Endothelial cell of umbilical vein (primary cell): ENCODE measurements at regions not wholly inside any gene's neighbourhood (a gene's known extent, or its start where the extent isn't known, plus 50 kb on each side); places are given as distances from the start of the nearest gene placed in this dataset.

Source experiments
- BruUV-seq: library from RNA; stranded (reverse); fragments of 400-500 nt; replicated peaks from 2 replicates; lab custom pipeline; 2021; lab: Mats Ljungman, UMichigan
- CTCF ChIA-PET: fragments of 300-600, 350-600 bp; sonication (Branson Sonifier 250); formaldehyde crosslinking; loops from one replicate; lab custom pipeline; 2021; ENCODE audit warnings: antibody characterized with exemption, inconsistent platforms; lab: Charles Lee
- POLR2A ChIA-PET: fragments of 300-600, 350-600 bp; sonication (Branson Sonifier 250); formaldehyde crosslinking; loops from one replicate; lab custom pipeline; 2021; ENCODE audit warnings: antibody characterized with exemption, inconsistent platforms; lab: Charles Lee
- DNase-seq: peaks from one replicate; pipeline ENCODE4 v3.0.0-alpha.2; 2011; ENCODE audit warnings: low read depth, low spot score
- FAIRE-seq: peaks from 2 replicates; lab custom pipeline; 2011; peaks lifted over from hg19 to GRCh38; lab: Jason Lieb, UNC
- H2AFZ ChIP-seq: 2 replicates; pipeline ENCODE4 v1.6.0; 2012; ENCODE audit warnings: low read depth, low read length, control low read depth, inconsistent platforms
- H3K27ac ChIP-seq: 2 replicates; pipeline ENCODE4 v1.5.1; 2011; ENCODE audit warnings: low read depth, mild to moderate bottlenecking, control low read depth, low read length, moderate library complexity; ENCODE audit not compliant: insufficient read depth
- H3K27me3 ChIP-seq, 2 experiments: 2 replicates each; pipeline versions ENCODE4 v1.6.0 to v1.6.1; 2011; ENCODE audit warnings: low read length in 2 of 2, mixed read lengths in 1 of 2; ENCODE audit not compliant: control insufficient read depth in 2 of 2, insufficient read depth in 2 of 2
- H3K36me3 ChIP-seq, 2 experiments: 2 replicates in 1 of 2; 3 replicates in 1 of 2; pipeline ENCODE4 v1.5.1; 2011; ENCODE audit warnings: low read length in 2 of 2, mild to moderate bottlenecking in 1 of 2, moderate library complexity in 1 of 2; ENCODE audit not compliant: control insufficient read depth in 2 of 2, insufficient read depth in 2 of 2; ENCODE audit errors: extremely low read depth in 1 of 2
- H3K4me1 ChIP-seq: 3 replicates; pipeline ENCODE4 v1.5.1; 2011; ENCODE audit warnings: mild to moderate bottlenecking, low read length; ENCODE audit not compliant: control insufficient read depth, insufficient read depth; ENCODE audit errors: extremely low read depth
- H3K4me2 ChIP-seq: 2 replicates; pipeline ENCODE4 v1.6.1; 2011; ENCODE audit warnings: low read length, control low read depth, mixed read lengths; ENCODE audit not compliant: insufficient read depth
- H3K4me3 ChIP-seq, 3 experiments: fragments of 200-600 bp in 1 of 3; sonication (generic), shearing (Covaris generic) in 1 of 3; replicated peaks in 1 of 3; 2 replicates each; pipeline ENCODE4 v1.5.1; 2011 to 2016; ENCODE audit warnings: control low read depth in 3 of 3, low read length in 3 of 3, mild to moderate bottlenecking in 2 of 3, inconsistent platforms in 1 of 3, low read depth in 1 of 3, moderate library complexity in 1 of 3; ENCODE audit not compliant: insufficient read depth in 1 of 3
- H3K79me2 ChIP-seq: 2 replicates; pipeline ENCODE4 v1.6.0; 2012; ENCODE audit warnings: low read length, inconsistent platforms; ENCODE audit not compliant: control insufficient read depth, insufficient read depth
- H3K9ac ChIP-seq: replicated peaks from 2 replicates; pipeline ENCODE3; 2011; ENCODE audit warnings: low read length, control low read depth; ENCODE audit not compliant: insufficient read depth; ENCODE audit errors: extremely low read depth
- H3K9me1 ChIP-seq: replicated peaks from 3 replicates; pipeline ENCODE4 v1.6.0; 2011; ENCODE audit warnings: mild to moderate bottlenecking, low read length; ENCODE audit not compliant: control insufficient read depth, insufficient read depth; ENCODE audit errors: extremely low read depth
- H3K9me3 ChIP-seq: replicated peaks from 2 replicates; pipeline ENCODE4 v1.5.1; 2012; ENCODE audit warnings: low read length, inconsistent platforms; ENCODE audit not compliant: control insufficient read depth, insufficient read depth
- H4K20me1 ChIP-seq: replicated peaks from 2 replicates; pipeline ENCODE3; 2011; ENCODE audit warnings: mild to moderate bottlenecking, low read length; ENCODE audit not compliant: control insufficient read depth, insufficient read depth; ENCODE audit errors: extremely low read depth
- EZH2 ChIP-seq: IDR thresholded peaks from 2 replicates; pipeline ENCODE4 v1.6.1; 2012; ENCODE audit warnings: borderline replicate concordance, low read depth, mild to moderate bottlenecking, moderate library complexity, low read length, inconsistent platforms; ENCODE audit not compliant: severe bottlenecking
- FOS ChIP-seq: IDR thresholded peaks from 2 replicates; pipeline ENCODE4 v1.6.1; 2011; ENCODE audit warnings: mild to moderate bottlenecking, low read length, moderate library complexity, borderline replicate concordance; ENCODE audit not compliant: insufficient read depth
- GATA2 ChIP-seq: IDR thresholded peaks from 2 replicates; pipeline ENCODE4 v1.7.0; 2011; ENCODE audit warnings: low read depth, mild to moderate bottlenecking, moderate library complexity, mixed read lengths, low read length; ENCODE audit not compliant: insufficient read length, insufficient read depth
- JUN ChIP-seq: IDR thresholded peaks from 2 replicates; pipeline ENCODE4 v1.6.1; 2011; ENCODE audit warnings: borderline replicate concordance, low read depth; ENCODE audit not compliant: insufficient read length, insufficient read depth
- MYC ChIP-seq: IDR thresholded peaks from one replicate; pipeline ENCODE4 v1.6.1; 2011; ENCODE audit warnings: mild to moderate bottlenecking, low read depth, low read length
- POLR2A ChIP-seq: IDR thresholded peaks from 2 replicates; pipeline ENCODE4 v1.6.1; 2012; ENCODE audit warnings: low read depth, mild to moderate bottlenecking, control low read depth, low read length
- POLR2AphosphoS5 ChIP-seq: IDR thresholded peaks from 2 replicates; pipeline ENCODE4 v1.6.1; 2012; ENCODE audit warnings: low read depth, mild to moderate bottlenecking, control low read depth, low read length, moderate library complexity; ENCODE audit not compliant: insufficient read depth
- dilution Hi-C: fragments of 300-500 bp; cut with MboI; formaldehyde crosslinking; loops from one replicate; pipeline ENCODE4 v1.15.0; 2019; ENCODE audit warnings: low sequenced_read_pairs; ENCODE audit not compliant: extremely low pct_ligation_motif_present
- intact Hi-C: fragments of 100-400 bp; cut with micrococcal nuclease; formaldehyde crosslinking; loops from one replicate; pipeline ENCODE4 v1.10.0; 2022
- TF ChIP-seq, protein P1 (sequence below), 2 donors: IDR thresholded peaks; 1 replicate in 1 of 2; 2 replicates in 1 of 2; pipeline ENCODE4 v1.5.1; 2011; ENCODE audit warnings: low read length in 2 of 2, mild to moderate bottlenecking in 2 of 2, moderate library complexity in 2 of 2, control low read depth in 1 of 2, inconsistent platforms in 1 of 2, low read depth in 1 of 2; ENCODE audit not compliant: insufficient read depth in 1 of 2; ENCODE audit errors: extremely low read depth in 1 of 2
- TF ChIP-seq, protein P2 (sequence below): IDR thresholded peaks from 2 replicates; pipeline ENCODE4 v1.6.1; 2011; ENCODE audit not compliant: insufficient read depth, insufficient read length

DNA sequence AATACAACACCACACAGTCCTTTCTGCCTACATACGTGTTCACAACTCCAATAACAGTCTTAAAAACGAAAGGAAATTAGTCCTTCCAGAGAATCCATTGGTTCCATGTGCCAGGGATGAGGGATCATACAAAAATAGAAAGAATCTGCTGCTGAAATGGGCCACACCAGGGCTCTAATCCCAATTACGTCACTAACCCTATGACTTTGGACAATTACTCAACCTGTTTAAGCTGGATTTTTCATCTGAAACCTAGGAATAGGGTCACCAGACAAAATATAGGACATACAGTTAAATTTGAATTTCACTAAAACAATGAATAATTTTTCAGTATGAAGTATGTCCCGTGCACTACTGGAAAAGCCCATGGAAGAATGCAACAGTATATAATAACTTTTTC lies 264.7 kb downstream of the YTHDC2 start:
- FAIRE-seq = no peak
- Histone ChIP-seq H3K9me3 (no peaks in the 10 kb centered on the region), H3K36me3 (no peaks in the 10 kb centered on the region), H3K4me2 (no peak overlapping the region), H3K4me3 (no peak overlapping the region), H3K79me2 (no peaks in the 10 kb centered on the region), H3K27me3 (no peaks in the 10 kb centered on the region), H3K9ac (no peak overlapping the region), H4K20me1 (no peaks in the 10 kb centered on the region), H2AFZ (no peak overlapping the region), H3K4me1 (no peaks in the 10 kb centered on the region), H3K9me1 (no peaks in the 10 kb centered on the region), H3K27ac (no peak overlapping the region)
- dilution Hi-C loops (no loop called here), intact Hi-C loops (no loop called here)
- DNase-seq = no peak
- ChIA-PET POLR2A (no interaction called here), CTCF (no interaction called here)
- BruUV-seq = no TSS peak
- TF ChIP-seq, protein P1, sequence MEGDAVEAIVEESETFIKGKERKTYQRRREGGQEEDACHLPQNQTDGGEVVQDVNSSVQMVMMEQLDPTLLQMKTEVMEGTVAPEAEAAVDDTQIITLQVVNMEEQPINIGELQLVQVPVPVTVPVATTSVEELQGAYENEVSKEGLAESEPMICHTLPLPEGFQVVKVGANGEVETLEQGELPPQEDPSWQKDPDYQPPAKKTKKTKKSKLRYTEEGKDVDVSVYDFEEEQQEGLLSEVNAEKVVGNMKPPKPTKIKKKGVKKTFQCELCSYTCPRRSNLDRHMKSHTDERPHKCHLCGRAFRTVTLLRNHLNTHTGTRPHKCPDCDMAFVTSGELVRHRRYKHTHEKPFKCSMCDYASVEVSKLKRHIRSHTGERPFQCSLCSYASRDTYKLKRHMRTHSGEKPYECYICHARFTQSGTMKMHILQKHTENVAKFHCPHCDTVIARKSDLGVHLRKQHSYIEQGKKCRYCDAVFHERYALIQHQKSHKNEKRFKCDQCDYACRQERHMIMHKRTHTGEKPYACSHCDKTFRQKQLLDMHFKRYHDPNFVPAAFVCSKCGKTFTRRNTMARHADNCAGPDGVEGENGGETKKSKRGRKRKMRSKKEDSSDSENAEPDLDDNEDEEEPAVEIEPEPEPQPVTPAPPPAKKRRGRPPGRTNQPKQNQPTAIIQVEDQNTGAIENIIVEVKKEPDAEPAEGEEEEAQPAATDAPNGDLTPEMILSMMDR (IDR thresholded peaks at IDR 0.05; ENCODE audit: extremely low read depth in 1 of 2, insufficient read depth in 1 of 2, low read depth in 1 of 2, low read length in 2 of 2) = no peak
- no peak for TF ChIP-seq EZH2
- TF ChIP-seq POLR2A = no peak
- no peak for TF ChIP-seq MYC

DNA sequence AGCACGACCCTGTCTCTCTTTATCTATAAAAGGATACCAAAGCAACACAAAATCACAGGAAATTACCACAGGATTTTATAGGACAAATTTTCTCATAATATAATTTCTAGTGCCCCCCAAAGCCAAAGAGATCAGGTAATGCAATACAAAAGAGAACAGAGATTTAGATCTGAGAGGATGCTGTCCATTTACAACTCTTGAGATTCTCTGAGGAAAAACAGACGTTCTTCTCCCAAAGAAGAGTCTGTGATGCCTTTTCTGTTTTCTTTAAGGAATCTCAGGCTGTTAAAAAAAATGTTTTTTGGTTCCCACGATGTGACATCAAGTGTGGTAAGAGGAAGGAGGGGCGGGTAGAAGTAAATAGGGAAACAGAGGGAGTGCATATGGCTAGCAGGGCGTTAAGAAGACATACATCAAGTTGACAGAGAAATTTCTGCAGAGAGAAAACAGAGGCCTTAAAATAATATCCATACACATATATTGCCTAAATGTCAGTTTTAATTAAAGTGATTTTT lies 274.7 kb downstream of the YTHDC2 start:
- no peak overlapping the region for H3K9ac ChIP-seq
- no peaks in the 10 kb centered on the region for H4K20me1 ChIP-seq
- no TSS peak for BruUV-seq
- no peaks in the 10 kb centered on the region for H3K4me1 ChIP-seq
- dilution Hi-C loops (no loop called here), intact Hi-C loops (no loop called here)
- no peak overlapping the region for H3K4me3 ChIP-seq
- TF ChIP-seq FOS (no peak), EZH2 (no peak), POLR2AphosphoS5 (no peak), MYC (no peak), JUN (no peak), POLR2A (no peak), GATA2 (no peak)
- TF ChIP-seq, protein P1 (IDR thresholded peaks at IDR 0.05; ENCODE audit: extremely low read depth in 1 of 2, insufficient read depth in 1 of 2, low read depth in 1 of 2, low read length in 2 of 2) = no peak
- TF ChIP-seq, protein P2, sequence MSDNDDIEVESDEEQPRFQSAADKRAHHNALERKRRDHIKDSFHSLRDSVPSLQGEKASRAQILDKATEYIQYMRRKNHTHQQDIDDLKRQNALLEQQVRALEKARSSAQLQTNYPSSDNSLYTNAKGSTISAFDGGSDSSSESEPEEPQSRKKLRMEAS = no peak
- H2AFZ ChIP-seq = no peak overlapping the region
- no peak overlapping the region for H3K4me2 ChIP-seq
- no peaks in the 10 kb centered on the region for H3K9me3 ChIP-seq
- FAIRE-seq (no peak), DNase-seq (no peak)
- H3K36me3 ChIP-seq = no peaks in the 10 kb centered on the region
- CTCF ChIA-PET = no interaction called here
- POLR2A ChIA-PET = no interaction called here
- no peaks in the 10 kb centered on the region for H3K9me1 ChIP-seq
- no peaks in the 10 kb centered on the region for H3K27me3 ChIP-seq
- no peaks in the 10 kb centered on the region for H3K79me2 ChIP-seq
- H3K27ac ChIP-seq = no peak overlapping the region
